Endothelial cell of umbilical vein (primary cell): ENCODE measurements at regions not wholly inside any gene's neighbourhood (a gene's known extent, or its start where the extent isn't known, plus 50 kb on each side); places are given as distances from the start of the nearest gene placed in this dataset.

Experiments used
- BruUV-seq: library from RNA; stranded (reverse); fragments of 400-500 nt; replicated peaks from 2 replicates; lab custom pipeline; 2021; lab: Mats Ljungman, UMichigan
- CTCF ChIA-PET: fragments of 300-600, 350-600 bp; sonication (Branson Sonifier 250); formaldehyde crosslinking; loops from one replicate; lab custom pipeline; 2021; ENCODE audit warnings: antibody characterized with exemption, inconsistent platforms; lab: Charles Lee
- POLR2A ChIA-PET: fragments of 300-600, 350-600 bp; sonication (Branson Sonifier 250); formaldehyde crosslinking; loops from one replicate; lab custom pipeline; 2021; ENCODE audit warnings: antibody characterized with exemption, inconsistent platforms; lab: Charles Lee
- DNase-seq: peaks from one replicate; pipeline ENCODE4 v3.0.0-alpha.2; 2011; ENCODE audit warnings: low read depth, low spot score
- FAIRE-seq: peaks from 2 replicates; lab custom pipeline; 2011; peaks lifted over from hg19 to GRCh38; lab: Jason Lieb, UNC
- H2AFZ ChIP-seq: 2 replicates; pipeline ENCODE4 v1.6.0; 2012; ENCODE audit warnings: low read depth, low read length, control low read depth, inconsistent platforms
- H3K27ac ChIP-seq: 2 replicates; pipeline ENCODE4 v1.5.1; 2011; ENCODE audit warnings: low read depth, mild to moderate bottlenecking, control low read depth, low read length, moderate library complexity; ENCODE audit not compliant: insufficient read depth
- H3K27me3 ChIP-seq, 2 experiments: 2 replicates each; pipeline versions ENCODE4 v1.6.0 to v1.6.1; 2011; ENCODE audit warnings: low read length in 2 of 2, mixed read lengths in 1 of 2; ENCODE audit not compliant: control insufficient read depth in 2 of 2, insufficient read depth in 2 of 2
- H3K36me3 ChIP-seq, 2 experiments: 2 replicates in 1 of 2; 3 replicates in 1 of 2; pipeline ENCODE4 v1.5.1; 2011; ENCODE audit warnings: low read length in 2 of 2, mild to moderate bottlenecking in 1 of 2, moderate library complexity in 1 of 2; ENCODE audit not compliant: control insufficient read depth in 2 of 2, insufficient read depth in 2 of 2; ENCODE audit errors: extremely low read depth in 1 of 2
- H3K4me1 ChIP-seq: 3 replicates; pipeline ENCODE4 v1.5.1; 2011; ENCODE audit warnings: mild to moderate bottlenecking, low read length; ENCODE audit not compliant: control insufficient read depth, insufficient read depth; ENCODE audit errors: extremely low read depth
- H3K4me2 ChIP-seq: 2 replicates; pipeline ENCODE4 v1.6.1; 2011; ENCODE audit warnings: low read length, control low read depth, mixed read lengths; ENCODE audit not compliant: insufficient read depth
- H3K4me3 ChIP-seq, 3 experiments: fragments of 200-600 bp in 1 of 3; sonication (generic), shearing (Covaris generic) in 1 of 3; replicated peaks in 1 of 3; 2 replicates each; pipeline ENCODE4 v1.5.1; 2011 to 2016; ENCODE audit warnings: control low read depth in 3 of 3, low read length in 3 of 3, mild to moderate bottlenecking in 2 of 3, inconsistent platforms in 1 of 3, low read depth in 1 of 3, moderate library complexity in 1 of 3; ENCODE audit not compliant: insufficient read depth in 1 of 3
- H3K79me2 ChIP-seq: 2 replicates; pipeline ENCODE4 v1.6.0; 2012; ENCODE audit warnings: low read length, inconsistent platforms; ENCODE audit not compliant: control insufficient read depth, insufficient read depth
- H3K9ac ChIP-seq: replicated peaks from 2 replicates; pipeline ENCODE3; 2011; ENCODE audit warnings: low read length, control low read depth; ENCODE audit not compliant: insufficient read depth; ENCODE audit errors: extremely low read depth
- H3K9me1 ChIP-seq: replicated peaks from 3 replicates; pipeline ENCODE4 v1.6.0; 2011; ENCODE audit warnings: mild to moderate bottlenecking, low read length; ENCODE audit not compliant: control insufficient read depth, insufficient read depth; ENCODE audit errors: extremely low read depth
- H3K9me3 ChIP-seq: replicated peaks from 2 replicates; pipeline ENCODE4 v1.5.1; 2012; ENCODE audit warnings: low read length, inconsistent platforms; ENCODE audit not compliant: control insufficient read depth, insufficient read depth
- H4K20me1 ChIP-seq: replicated peaks from 2 replicates; pipeline ENCODE3; 2011; ENCODE audit warnings: mild to moderate bottlenecking, low read length; ENCODE audit not compliant: control insufficient read depth, insufficient read depth; ENCODE audit errors: extremely low read depth
- EZH2 ChIP-seq: IDR thresholded peaks from 2 replicates; pipeline ENCODE4 v1.6.1; 2012; ENCODE audit warnings: borderline replicate concordance, low read depth, mild to moderate bottlenecking, moderate library complexity, low read length, inconsistent platforms; ENCODE audit not compliant: severe bottlenecking
- FOS ChIP-seq: IDR thresholded peaks from 2 replicates; pipeline ENCODE4 v1.6.1; 2011; ENCODE audit warnings: mild to moderate bottlenecking, low read length, moderate library complexity, borderline replicate concordance; ENCODE audit not compliant: insufficient read depth
- GATA2 ChIP-seq: IDR thresholded peaks from 2 replicates; pipeline ENCODE4 v1.7.0; 2011; ENCODE audit warnings: low read depth, mild to moderate bottlenecking, moderate library complexity, mixed read lengths, low read length; ENCODE audit not compliant: insufficient read length, insufficient read depth
- JUN ChIP-seq: IDR thresholded peaks from 2 replicates; pipeline ENCODE4 v1.6.1; 2011; ENCODE audit warnings: borderline replicate concordance, low read depth; ENCODE audit not compliant: insufficient read length, insufficient read depth
- MYC ChIP-seq: IDR thresholded peaks from one replicate; pipeline ENCODE4 v1.6.1; 2011; ENCODE audit warnings: mild to moderate bottlenecking, low read depth, low read length
- POLR2A ChIP-seq: IDR thresholded peaks from 2 replicates; pipeline ENCODE4 v1.6.1; 2012; ENCODE audit warnings: low read depth, mild to moderate bottlenecking, control low read depth, low read length
- POLR2AphosphoS5 ChIP-seq: IDR thresholded peaks from 2 replicates; pipeline ENCODE4 v1.6.1; 2012; ENCODE audit warnings: low read depth, mild to moderate bottlenecking, control low read depth, low read length, moderate library complexity; ENCODE audit not compliant: insufficient read depth
- dilution Hi-C: fragments of 300-500 bp; cut with MboI; formaldehyde crosslinking; loops from one replicate; pipeline ENCODE4 v1.15.0; 2019; ENCODE audit warnings: low sequenced_read_pairs; ENCODE audit not compliant: extremely low pct_ligation_motif_present
- intact Hi-C: fragments of 100-400 bp; cut with micrococcal nuclease; formaldehyde crosslinking; loops from one replicate; pipeline ENCODE4 v1.10.0; 2022
- TF ChIP-seq, protein P1 (sequence below): IDR thresholded peaks from 2 replicates; pipeline ENCODE4 v1.6.1; 2011; ENCODE audit not compliant: insufficient read depth, insufficient read length
- TF ChIP-seq, protein P2 (sequence below), 2 donors: IDR thresholded peaks; 1 replicate in 1 of 2; 2 replicates in 1 of 2; pipeline ENCODE4 v1.5.1; 2011; ENCODE audit warnings: low read length in 2 of 2, mild to moderate bottlenecking in 2 of 2, moderate library complexity in 2 of 2, control low read depth in 1 of 2, inconsistent platforms in 1 of 2, low read depth in 1 of 2; ENCODE audit not compliant: insufficient read depth in 1 of 2; ENCODE audit errors: extremely low read depth in 1 of 2

DNA sequence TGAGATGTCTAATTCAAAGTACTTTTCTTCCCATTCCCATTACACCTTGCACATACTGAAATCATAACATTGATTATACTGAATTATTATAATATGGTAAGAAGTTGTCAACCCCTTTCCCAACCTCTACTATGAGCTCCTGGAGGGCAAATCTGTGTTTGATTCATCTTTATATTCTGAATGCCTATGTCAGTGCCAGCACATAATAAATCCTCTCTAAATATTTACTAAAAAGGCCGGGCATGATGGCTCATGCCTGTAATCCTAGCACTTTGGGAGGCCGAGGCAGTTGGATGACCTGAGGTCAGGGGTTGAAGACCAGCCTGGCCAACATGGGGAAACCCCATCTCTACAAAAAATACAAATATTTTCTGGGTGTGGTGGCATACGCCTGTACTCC, 392.5 kb upstream of the CADM2 start:
- intact Hi-C loops: no loop called here
- dilution Hi-C loops: no loop called here
- Histone ChIP-seq H3K4me1 (no peaks in the 10 kb centered on the region), H3K4me2 (no peak overlapping the region), H3K36me3 (no peaks in the 10 kb centered on the region), H3K9me3 (peaks cover 4% of the 10 kb centered on the region), H3K27ac (no peak overlapping the region), H4K20me1 (no peaks in the 10 kb centered on the region), H3K79me2 (no peaks in the 10 kb centered on the region), H3K4me3 (no peak overlapping the region), H2AFZ (no peak overlapping the region), H3K9ac (no peak overlapping the region), H3K27me3 (no peaks in the 10 kb centered on the region), H3K9me1 (no peaks in the 10 kb centered on the region)
- TF ChIP-seq JUN (no peak), POLR2A (no peak), GATA2 (no peak), POLR2AphosphoS5 (no peak), MYC (no peak), EZH2 (no peak), FOS (no peak)
- TF ChIP-seq, protein P1, sequence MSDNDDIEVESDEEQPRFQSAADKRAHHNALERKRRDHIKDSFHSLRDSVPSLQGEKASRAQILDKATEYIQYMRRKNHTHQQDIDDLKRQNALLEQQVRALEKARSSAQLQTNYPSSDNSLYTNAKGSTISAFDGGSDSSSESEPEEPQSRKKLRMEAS: no peak
- TF ChIP-seq, protein P2, sequence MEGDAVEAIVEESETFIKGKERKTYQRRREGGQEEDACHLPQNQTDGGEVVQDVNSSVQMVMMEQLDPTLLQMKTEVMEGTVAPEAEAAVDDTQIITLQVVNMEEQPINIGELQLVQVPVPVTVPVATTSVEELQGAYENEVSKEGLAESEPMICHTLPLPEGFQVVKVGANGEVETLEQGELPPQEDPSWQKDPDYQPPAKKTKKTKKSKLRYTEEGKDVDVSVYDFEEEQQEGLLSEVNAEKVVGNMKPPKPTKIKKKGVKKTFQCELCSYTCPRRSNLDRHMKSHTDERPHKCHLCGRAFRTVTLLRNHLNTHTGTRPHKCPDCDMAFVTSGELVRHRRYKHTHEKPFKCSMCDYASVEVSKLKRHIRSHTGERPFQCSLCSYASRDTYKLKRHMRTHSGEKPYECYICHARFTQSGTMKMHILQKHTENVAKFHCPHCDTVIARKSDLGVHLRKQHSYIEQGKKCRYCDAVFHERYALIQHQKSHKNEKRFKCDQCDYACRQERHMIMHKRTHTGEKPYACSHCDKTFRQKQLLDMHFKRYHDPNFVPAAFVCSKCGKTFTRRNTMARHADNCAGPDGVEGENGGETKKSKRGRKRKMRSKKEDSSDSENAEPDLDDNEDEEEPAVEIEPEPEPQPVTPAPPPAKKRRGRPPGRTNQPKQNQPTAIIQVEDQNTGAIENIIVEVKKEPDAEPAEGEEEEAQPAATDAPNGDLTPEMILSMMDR (IDR thresholded peaks at IDR 0.05; ENCODE audit: extremely low read depth in 1 of 2, insufficient read depth in 1 of 2, low read depth in 1 of 2, low read length in 2 of 2): no peak
- FAIRE-seq (no peak), DNase-seq (no peak)
- CTCF ChIA-PET: no interaction called here
- no TSS peak for BruUV-seq
- POLR2A ChIA-PET: no interaction called here
